Tibial nerve (tissue), 4 donors: ENCODE measurements at regions not wholly inside any gene's neighbourhood (a gene's known extent, or its start where the extent isn't known, plus 50 kb on each side); places are given as distances from the start of the nearest gene placed in this dataset.

Experiments used
- EP300 ChIP-seq, 2 donors: sonication (generic); formaldehyde crosslinking; IDR thresholded peaks; one replicate each; pipeline ENCODE4 v1.6.1; 2017; ENCODE audit warnings: antibody characterized with exemption in 2 of 2, mild to moderate bottlenecking in 1 of 2
- POLR2A ChIP-seq, 2 donors: fragments of 450-650 bp; IDR thresholded peaks; one replicate each; pipeline ENCODE4 v1.6.1; 2017; ENCODE audit warnings: antibody characterized with exemption in 2 of 2, mild to moderate bottlenecking in 2 of 2, moderate library complexity in 2 of 2
- TF ChIP-seq, protein P1 (sequence below), 5 experiments: fragments of 200-600 bp in 3 of 5; fragments of 450-650 bp in 2 of 5; sonication (generic) in 3 of 5; IDR thresholded peaks; one replicate each; pipeline ENCODE4 v1.5.1; 2016 to 2019; ENCODE audit warnings: antibody characterized with exemption in 5 of 5, mild to moderate bottlenecking in 3 of 5, moderate library complexity in 2 of 5

DNA sequence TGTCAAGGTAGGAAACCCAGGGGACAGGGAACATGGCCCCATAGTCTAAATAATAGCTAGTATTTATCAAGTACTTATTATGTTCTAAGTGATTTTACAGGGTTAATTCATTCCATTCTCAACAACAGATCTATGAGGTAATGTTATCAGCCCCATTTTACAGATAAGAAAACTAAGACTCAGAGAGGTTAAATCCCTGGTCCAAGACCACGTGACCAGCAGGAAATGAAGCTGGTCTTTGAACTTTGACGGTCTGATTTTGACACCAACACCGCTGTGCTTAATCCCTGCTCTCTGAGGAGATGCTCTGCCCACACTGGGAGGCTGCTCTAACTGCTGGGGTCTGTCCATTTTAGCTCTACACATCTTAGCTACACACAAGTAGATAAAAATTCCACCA is 253.5 kb downstream of the SPTSSA start:
- TF ChIP-seq, protein P1, sequence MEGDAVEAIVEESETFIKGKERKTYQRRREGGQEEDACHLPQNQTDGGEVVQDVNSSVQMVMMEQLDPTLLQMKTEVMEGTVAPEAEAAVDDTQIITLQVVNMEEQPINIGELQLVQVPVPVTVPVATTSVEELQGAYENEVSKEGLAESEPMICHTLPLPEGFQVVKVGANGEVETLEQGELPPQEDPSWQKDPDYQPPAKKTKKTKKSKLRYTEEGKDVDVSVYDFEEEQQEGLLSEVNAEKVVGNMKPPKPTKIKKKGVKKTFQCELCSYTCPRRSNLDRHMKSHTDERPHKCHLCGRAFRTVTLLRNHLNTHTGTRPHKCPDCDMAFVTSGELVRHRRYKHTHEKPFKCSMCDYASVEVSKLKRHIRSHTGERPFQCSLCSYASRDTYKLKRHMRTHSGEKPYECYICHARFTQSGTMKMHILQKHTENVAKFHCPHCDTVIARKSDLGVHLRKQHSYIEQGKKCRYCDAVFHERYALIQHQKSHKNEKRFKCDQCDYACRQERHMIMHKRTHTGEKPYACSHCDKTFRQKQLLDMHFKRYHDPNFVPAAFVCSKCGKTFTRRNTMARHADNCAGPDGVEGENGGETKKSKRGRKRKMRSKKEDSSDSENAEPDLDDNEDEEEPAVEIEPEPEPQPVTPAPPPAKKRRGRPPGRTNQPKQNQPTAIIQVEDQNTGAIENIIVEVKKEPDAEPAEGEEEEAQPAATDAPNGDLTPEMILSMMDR (IDR thresholded peaks at IDR 0.05): no peak
- TF ChIP-seq EP300 (IDR thresholded peaks at IDR 0.05): no peak
- no peak for TF ChIP-seq POLR2A (IDR thresholded peaks at IDR 0.05)
